ENCODE measurements at regions not wholly inside any gene's neighbourhood (a gene's known extent, or its start where the extent isn't known, plus 50 kb on each side); places are given as distances from the start of the nearest gene placed in this dataset.

DNA sequence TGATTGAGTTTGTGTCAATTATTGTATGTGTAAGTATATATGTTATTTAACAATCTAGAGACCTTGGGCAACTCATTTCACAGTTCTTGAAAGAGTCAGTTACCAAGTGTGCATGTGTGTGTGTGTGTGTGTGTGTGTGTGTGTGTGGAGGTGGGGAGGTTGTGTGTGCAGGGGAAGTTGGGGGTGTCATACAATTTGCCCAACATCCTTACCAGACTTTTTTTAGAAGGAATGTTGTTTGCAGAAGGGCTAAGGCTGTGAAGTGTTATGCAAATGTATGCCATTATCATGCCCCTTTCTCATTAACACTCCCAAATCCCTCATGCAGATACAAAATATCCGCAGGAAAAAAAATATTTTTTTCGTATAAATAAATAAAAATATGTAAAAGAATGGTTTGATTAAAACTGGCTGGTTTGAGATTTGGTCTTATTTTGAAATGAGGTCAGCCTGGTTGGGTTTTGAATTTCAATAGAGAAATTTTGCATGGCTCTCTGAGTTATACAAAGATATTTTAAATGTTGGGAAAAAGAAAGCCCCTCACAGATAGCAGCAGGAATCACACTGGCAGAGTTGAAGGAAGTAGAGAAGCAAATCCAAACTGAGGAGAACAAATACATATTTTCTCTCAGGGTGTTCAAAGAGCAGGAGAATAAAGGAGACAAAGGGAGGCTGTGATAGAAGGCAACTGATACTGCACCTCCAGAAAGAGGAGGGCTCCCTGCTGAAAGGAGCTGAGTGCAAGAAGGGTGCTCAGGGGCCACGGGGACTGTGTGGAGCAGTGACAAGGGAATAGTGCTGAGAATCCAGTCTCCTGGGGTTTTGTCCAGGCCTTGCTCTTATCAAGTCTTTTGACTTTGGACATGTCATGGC is 1365.5 kb upstream of the CELF4 start:
- H3K36me3 ChIP-seq: no peaks in the 10 kb centered on the region
- H3K9me3 ChIP-seq: no peaks in the 10 kb centered on the region
- H3K4me3 ChIP-seq: no peak overlapping the region
- no peaks in the 10 kb centered on the region for H3K27me3 ChIP-seq
- no peak for DNase-seq

DNA sequence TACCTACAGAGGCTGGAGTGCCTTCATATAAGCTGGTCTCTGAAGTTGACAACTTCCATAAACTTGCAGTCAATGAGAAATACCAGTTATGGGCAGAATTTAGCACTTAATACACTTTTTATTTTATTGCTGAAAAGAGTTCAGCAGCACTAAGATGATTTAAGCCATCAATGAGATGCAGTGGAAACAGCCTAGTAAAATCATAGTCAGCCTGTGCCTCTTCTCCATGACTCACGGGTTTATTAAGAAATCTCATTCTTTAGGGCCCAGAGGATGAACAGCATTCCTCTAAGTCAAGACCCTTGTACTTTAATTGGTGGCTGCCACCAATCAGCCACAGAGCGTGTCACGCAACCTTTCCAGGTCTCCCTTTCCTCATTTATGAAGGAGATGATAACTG is 1357.9 kb upstream of the CELF4 start:
- Histone ChIP-seq H3K9me3 (no peaks in the 10 kb centered on the region), H3K36me3 (no peaks in the 10 kb centered on the region), H3K27me3 (no peaks in the 10 kb centered on the region), H3K4me3 (no peak overlapping the region)
- DNase-seq: no peak

DNA sequence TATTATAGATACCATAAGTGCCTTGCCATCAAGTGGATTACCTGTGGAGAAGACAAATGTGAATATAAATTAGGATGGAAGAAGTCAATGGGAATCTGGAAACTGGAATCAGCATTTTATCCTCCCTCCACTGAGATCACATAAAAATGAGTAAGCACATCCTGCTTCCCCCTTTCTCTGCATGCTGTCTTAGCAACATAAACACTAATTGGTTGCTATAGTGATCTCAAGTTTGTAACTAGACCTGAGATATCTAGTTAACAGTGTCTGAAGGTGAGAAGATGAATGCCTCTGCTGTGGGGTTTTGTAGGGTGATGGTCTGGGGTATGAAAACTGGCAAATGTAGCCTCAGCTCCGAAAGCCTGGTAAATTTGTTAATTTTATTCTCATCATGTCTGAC is 1357.5 kb upstream of the CELF4 start:
- DNase-seq: no peak
- Histone ChIP-seq H3K9me3 (no peaks in the 10 kb centered on the region), H3K36me3 (no peaks in the 10 kb centered on the region), H3K4me3 (no peak overlapping the region), H3K27me3 (no peaks in the 10 kb centered on the region)

DNA sequence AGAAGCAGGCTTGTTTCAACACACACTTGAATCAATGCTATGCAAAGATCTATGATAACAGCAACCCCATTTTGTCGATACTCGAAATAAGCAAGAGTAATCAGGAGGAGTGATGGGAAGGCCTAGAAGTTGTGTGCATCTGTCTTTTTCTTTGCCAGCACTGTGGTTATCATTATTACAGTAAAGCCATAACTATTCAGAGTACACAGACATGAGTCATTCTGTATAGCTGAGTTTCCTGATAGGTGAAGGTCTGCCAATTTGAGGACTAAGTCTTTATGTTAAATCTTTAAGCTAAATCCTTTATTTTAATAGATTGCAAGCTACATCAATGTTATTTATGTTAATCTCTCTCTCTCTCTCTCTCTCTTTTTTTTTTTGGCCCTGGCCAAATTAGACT is 1344.4 kb upstream of the CELF4 start:
- H3K4me3 ChIP-seq: no peak overlapping the region
- no peak for DNase-seq
- H3K9me3 ChIP-seq: no peaks in the 10 kb centered on the region
- H3K36me3 ChIP-seq: no peaks in the 10 kb centered on the region
- no peaks in the 10 kb centered on the region for H3K27me3 ChIP-seq

DNA sequence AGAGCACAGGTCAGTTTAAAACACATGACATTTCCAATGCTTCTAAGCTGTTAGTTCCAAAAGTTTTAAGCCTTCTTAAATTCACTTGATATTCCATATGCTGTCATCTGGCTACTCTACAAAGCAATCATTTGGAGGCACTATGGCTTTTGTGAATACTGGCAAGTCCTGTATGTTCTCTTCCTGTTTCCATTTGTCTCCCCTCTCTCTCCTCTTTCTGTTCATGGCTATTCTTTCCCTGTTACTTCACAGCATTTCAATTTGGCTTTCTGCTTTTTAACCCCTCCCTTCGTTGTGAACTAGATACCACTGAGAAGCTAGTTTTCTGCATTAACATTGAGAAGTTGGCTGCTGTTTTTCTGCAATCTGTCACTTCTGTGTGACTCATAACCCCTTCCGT is 1337.2 kb upstream of the CELF4 start:
- Histone ChIP-seq H3K9me3 (no peaks in the 10 kb centered on the region), H3K36me3 (no peaks in the 10 kb centered on the region), H3K27me3 (no peaks in the 10 kb centered on the region), H3K4me3 (no peak overlapping the region)
- DNase-seq: no peak

DNA sequence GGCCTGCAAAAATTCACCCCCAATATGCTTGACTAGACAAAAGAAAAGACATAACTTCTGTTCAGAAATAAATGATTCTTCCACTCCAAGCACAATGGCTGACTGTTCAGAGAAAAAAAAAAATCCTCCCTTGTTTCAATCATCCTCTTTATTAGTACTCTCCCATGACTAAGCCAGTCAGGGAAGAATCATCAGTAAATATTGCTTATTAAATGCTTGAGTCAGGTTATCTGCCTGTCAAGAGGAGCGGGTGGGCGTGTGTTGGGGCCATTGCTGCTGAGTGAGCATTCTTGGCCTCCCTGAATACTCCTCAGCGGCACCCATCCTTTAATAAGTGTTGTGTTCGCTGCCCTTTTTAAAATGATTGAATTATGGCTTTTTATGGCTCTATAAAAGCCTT is 1334.8 kb upstream of the CELF4 start:
- DNase-seq: no peak
- no peaks in the 10 kb centered on the region for H3K9me3 ChIP-seq
- H3K27me3 ChIP-seq: no peaks in the 10 kb centered on the region
- H3K4me3 ChIP-seq: no peak overlapping the region
- H3K36me3 ChIP-seq: no peaks in the 10 kb centered on the region

DNA sequence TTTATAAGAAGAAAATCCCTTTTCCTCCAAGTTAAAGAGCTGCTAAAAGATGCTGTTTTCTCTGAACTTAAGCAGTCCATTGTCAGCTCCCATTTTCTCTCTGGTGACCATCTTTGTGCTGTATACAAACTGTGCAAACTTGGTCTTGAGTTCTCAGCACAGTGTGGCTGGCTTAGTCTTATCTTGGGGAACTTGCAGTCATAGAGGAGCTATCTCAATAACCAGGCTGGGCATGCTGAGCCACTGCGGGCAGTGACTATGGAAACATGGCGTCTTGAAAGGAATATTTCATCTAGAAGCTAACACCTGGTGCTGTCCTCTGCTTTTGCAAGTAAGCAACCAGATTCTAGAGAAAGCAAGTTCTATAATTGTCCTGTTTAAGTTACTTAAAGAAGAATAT is 1334.4 kb upstream of the CELF4 start:
- no peak for DNase-seq
- Histone ChIP-seq H3K36me3 (no peaks in the 10 kb centered on the region), H3K9me3 (no peaks in the 10 kb centered on the region), H3K27me3 (no peaks in the 10 kb centered on the region), H3K4me3 (no peak overlapping the region)

DNA sequence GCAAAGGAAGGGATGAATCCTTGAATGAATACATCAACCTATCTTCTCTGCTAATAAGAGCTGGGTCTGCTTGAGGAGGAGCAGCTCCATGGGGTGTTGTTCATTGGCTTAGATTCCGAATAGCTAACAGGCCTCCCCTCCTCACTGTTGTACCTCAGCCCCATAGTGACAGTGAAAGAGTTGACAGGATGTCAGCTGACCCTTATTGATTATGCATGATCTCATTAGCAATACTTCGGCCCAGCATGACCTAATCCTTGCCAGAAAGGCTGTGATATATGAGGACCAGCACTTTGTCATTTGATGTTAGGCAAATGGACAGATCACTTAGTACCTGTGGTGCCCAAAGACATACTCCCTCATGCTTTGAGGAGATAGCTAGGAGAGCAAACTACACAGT is 1333.7 kb upstream of the CELF4 start:
- H3K36me3 ChIP-seq: no peaks in the 10 kb centered on the region
- H3K27me3 ChIP-seq: no peaks in the 10 kb centered on the region
- DNase-seq: no peak
- H3K4me3 ChIP-seq: no peak overlapping the region
- no peaks in the 10 kb centered on the region for H3K9me3 ChIP-seq

DNA sequence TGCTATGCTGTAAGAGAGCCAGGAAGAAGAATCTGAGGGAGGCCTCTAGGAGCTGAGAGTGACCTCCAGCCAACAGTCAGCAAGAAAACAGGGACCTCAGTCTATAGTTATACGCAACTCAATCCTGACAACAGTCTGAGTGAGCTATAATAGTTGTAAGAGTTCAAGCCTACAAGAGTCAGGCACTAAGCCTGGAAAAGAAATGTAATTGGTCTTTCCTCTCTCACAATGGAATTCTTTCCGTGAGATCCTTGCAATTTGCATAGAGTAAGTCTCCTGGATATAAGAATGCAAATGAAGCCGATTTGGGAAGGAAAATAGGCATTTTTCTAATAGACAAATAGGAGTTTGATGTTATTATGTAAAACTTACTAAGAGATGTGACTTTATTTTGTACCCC is 1332.6 kb upstream of the CELF4 start:
- Histone ChIP-seq H3K9me3 (no peaks in the 10 kb centered on the region), H3K4me3 (no peak overlapping the region), H3K27me3 (no peaks in the 10 kb centered on the region), H3K36me3 (no peaks in the 10 kb centered on the region)
- no peak for DNase-seq

DNA sequence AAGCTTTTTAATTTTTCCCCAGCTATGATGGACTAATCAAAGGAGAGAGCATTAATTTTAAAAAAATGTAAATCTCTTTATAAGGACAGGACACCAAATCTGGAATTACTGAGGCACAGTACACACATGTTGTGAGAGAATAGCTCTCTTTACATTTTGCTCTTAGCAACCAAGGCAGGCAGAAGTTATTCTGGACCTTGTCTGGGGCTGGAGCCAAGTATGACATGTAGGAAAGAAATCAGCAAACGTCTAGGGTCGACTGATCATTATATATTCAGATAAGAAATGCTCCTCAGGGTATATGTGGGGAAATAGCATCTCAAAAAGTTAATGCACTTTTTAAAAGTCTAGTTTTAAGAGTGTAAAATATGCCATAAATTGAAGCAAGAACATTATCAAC is 1330.0 kb upstream of the CELF4 start:
- DNase-seq: no peak
- Histone ChIP-seq H3K9me3 (no peaks in the 10 kb centered on the region), H3K4me3 (no peak overlapping the region), H3K27me3 (no peaks in the 10 kb centered on the region), H3K36me3 (no peaks in the 10 kb centered on the region)

DNA sequence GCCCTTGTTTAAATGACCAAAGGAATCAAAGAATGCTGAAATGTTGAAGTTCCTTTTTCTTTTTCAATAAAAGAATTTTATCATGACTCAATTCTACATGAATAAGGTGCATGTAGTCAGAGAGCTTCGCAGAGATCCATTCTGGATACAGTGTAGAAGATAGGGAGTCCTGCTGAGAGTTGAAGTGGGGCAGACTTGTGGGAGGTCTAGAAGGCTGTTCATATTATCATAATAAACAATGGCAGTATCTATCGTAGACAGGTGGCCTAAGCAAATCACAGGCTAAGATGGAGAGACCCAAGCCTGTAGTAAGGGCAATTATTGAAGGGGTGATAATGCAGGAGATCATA is 1322.0 kb upstream of the CELF4 start:
- no peak for DNase-seq
- Histone ChIP-seq H3K36me3 (no peaks in the 10 kb centered on the region), H3K9me3 (no peaks in the 10 kb centered on the region), H3K4me3 (no peak overlapping the region), H3K27me3 (no peaks in the 10 kb centered on the region; the same call in 1 of the 2 replicates)

DNA sequence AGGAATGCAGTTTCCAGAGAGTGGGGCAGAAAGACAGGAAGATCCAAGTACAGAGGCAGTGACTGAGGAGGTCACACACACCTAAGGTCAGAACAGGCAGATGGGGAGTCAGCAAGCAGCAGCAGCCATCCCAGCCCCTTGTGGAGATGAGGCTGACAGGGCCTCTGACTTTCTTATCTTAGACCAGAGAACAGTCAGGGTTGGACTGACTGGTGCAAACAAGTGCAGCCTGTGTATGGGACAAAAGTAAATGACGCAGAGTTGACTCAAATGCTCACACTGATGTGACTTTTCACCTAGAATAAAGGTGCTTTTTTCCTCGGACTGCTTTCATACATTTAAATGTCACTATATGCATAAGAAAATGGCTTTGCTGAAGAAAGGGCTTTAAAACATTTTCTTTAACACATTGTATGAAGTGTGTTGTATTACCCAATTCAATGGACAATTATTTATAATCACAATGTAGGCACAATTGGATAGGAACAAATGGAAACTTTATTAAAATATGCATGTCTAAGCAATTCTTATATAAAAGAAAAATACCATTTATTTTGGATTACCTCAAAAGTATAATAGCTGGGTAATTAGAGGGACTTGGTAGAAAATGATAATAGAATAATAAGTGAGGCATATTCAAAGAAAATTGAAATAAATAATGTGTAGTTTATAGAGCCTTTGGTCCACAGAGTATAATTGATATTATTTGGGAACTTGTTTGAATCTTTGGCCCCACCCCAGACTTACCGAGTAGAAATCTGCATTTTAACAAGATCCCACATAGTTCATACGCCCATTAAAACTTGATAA is 1321.5 kb upstream of the CELF4 start:
- no peak overlapping the region for H3K4me3 ChIP-seq
- no peak for DNase-seq
- H3K27me3 ChIP-seq: no peaks in the 10 kb centered on the region; the same call in 1 of the 2 replicates
- no peaks in the 10 kb centered on the region for H3K9me3 ChIP-seq
- no peaks in the 10 kb centered on the region for H3K36me3 ChIP-seq

DNA sequence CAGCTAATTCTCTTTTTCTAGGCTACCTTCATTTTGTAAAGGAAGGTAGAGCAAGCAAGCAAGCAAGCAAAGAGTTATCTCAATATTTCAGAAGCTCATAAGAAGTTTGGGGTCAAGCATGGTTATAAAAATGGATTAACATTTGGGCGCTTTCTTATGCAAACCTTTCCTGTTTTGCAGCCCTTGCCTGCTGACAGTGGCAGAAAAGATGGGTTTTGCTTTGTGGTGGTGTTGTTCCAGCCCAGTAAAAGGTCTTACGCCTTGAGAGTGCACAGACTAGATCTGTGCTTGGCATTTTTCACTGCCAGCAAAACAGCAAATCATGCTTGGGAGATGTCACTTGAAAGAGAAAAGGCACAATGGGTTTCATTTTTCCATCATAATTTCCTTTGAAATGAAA is 1320.6 kb upstream of the CELF4 start:
- H3K27me3 ChIP-seq: no peaks in the 10 kb centered on the region; the same call in 1 of the 2 replicates
- no peak for DNase-seq
- H3K9me3 ChIP-seq: no peaks in the 10 kb centered on the region
- H3K36me3 ChIP-seq: no peaks in the 10 kb centered on the region
- H3K4me3 ChIP-seq: no peak overlapping the region

DNA sequence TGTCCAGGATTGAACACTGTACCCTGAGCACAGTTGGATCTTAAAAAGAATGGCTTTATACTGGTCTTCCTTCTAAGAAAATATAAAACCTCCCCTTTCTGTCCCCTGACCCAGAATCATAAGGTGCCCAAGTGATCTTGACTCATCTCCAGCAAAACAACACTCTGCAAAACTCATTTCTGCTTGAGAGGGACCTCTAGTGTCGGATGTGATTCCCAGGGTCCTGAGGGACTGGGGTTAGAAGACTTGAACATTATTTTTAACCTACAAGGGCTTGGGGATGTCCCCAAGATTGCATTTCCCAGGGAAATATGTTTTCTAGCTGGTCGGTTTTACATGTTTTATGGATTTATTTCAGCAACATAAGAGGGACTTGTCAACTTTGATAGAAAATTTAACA is 1318.5 kb upstream of the CELF4 start:
- Histone ChIP-seq H3K36me3 (no peaks in the 10 kb centered on the region), H3K4me3 (no peak overlapping the region), H3K9me3 (no peaks in the 10 kb centered on the region), H3K27me3 (no peaks in the 10 kb centered on the region; the same call in 1 of the 2 replicates)
- no peak for DNase-seq

DNA sequence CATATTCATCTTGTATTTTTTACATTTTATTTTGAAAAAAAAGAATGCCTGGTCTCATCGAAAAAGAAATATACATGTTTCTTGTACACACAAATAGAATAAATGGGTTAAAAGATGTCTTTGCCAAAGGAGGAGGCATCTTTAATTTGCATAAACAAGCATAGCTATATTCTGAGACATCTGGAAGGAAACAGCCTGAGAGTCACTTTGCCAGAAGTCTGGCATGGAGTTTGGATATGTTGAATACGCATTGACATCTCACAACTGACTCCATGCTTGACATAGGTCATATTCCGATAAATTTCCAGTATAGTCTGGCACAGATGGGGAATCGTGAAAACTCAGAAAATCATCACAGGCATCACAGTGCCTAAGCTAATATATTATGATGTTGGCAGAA is 1317.5 kb upstream of the CELF4 start:
- H3K27me3 ChIP-seq: no peaks in the 10 kb centered on the region; the same call in 1 of the 2 replicates
- H3K4me3 ChIP-seq: no peak overlapping the region
- H3K36me3 ChIP-seq: no peaks in the 10 kb centered on the region
- no peak for DNase-seq
- no peaks in the 10 kb centered on the region for H3K9me3 ChIP-seq

DNA sequence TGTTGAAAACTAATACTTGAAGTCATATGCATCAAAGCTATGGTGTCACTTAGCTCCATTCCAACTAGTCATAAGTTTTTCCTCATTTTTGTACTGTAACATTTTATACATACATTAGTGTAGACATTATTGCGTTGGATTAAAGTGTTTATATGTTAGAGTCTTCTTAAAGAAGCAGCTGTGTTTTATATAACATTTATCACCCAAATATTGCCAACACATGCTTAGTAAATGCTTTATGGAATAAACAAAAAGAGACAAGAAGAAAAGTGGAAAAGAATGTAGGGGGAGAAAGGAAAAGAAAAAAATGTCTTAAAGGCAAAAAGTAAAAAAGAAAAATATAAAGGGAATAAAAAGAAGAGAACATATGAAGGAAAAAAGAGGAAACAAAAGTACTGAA is 1314.3 kb upstream of the CELF4 start:
- Histone ChIP-seq H3K9me3 (no peaks in the 10 kb centered on the region), H3K27me3 (no peaks in the 10 kb centered on the region; the same call in 1 of the 2 replicates), H3K36me3 (no peaks in the 10 kb centered on the region), H3K4me3 (no peak overlapping the region)
- no peak for DNase-seq

DNA sequence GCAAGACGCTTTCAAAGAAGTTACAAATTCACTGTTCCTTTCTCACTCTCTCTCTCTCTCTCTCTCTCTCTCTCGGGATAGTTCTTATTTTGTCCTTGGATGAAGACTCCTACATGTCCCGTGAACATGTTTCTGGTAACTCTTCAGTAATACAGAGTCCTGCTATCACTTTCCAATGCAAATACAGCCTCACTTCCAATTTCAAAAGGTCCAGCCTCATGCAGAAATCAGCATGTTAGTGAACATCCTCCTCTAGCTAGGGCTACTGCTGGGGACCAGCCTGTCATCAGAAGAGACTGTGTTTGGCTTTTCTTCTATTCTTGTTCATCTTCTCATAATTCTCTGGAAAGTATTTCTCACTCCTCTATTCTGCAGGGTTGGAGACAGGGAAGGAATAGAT is 1306.7 kb upstream of the CELF4 start:
- DNase-seq: no peak
- no peaks in the 10 kb centered on the region for H3K27me3 ChIP-seq
- H3K4me3 ChIP-seq: no peak overlapping the region
- no peaks in the 10 kb centered on the region for H3K36me3 ChIP-seq
- no peaks in the 10 kb centered on the region for H3K9me3 ChIP-seq

DNA sequence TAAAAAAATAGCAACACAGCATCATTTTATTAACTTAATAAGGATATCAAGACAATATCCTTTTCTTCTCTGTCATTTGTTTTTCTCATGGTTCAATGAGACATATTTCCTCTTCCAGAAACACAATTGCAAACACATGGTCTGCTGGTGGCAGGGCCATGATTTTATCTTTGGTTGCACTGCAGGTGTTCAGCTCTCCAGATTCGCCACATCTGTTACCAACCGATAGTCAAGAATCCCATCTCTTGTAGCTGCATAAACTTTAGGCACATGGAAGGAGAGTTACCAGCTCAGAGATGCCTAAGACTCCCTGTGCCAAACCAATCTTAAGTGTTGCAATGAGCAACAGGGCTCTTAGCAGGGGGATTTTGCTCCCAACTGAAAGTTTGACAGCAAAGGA is 1303.2 kb upstream of the CELF4 start:
- Histone ChIP-seq H3K36me3 (no peaks in the 10 kb centered on the region), H3K9me3 (no peaks in the 10 kb centered on the region), H3K27me3 (no peaks in the 10 kb centered on the region), H3K4me3 (no peak overlapping the region)
- DNase-seq: no peak

Data from MG63 (cell line).